Ishikawa (cell line): ENCODE measurements at regions not wholly inside any gene's neighbourhood (a gene's known extent, or its start where the extent isn't known, plus 50 kb on each side); places are given as distances from the start of the nearest gene placed in this dataset.

Experiments used
- CEBPB ChIP-seq: IDR thresholded peaks from 2 replicates; pipeline ENCODE4 v1.6.1; 2012
- CREB1 ChIP-seq: IDR thresholded peaks from 2 replicates; pipeline ENCODE4 v1.6.1; 2012; ENCODE audit warnings: low read depth
- EGR1 ChIP-seq: IDR thresholded peaks from 2 replicates; pipeline ENCODE4 v1.6.1; 2012
- EP300 ChIP-seq: IDR thresholded peaks from 2 replicates; pipeline ENCODE4 v1.6.1; 2012; ENCODE audit warnings: borderline replicate concordance
- FOXM1 ChIP-seq: IDR thresholded peaks from 2 replicates; pipeline ENCODE4 v1.6.1; 2012; ENCODE audit warnings: low read depth, borderline replicate concordance
- NFIC ChIP-seq: IDR thresholded peaks from 2 replicates; pipeline ENCODE4 v1.6.1; 2012
- RAD21 ChIP-seq: IDR thresholded peaks from 2 replicates; pipeline ENCODE4 v1.6.1; 2012; ENCODE audit warnings: low read depth
- REST ChIP-seq: IDR thresholded peaks from 2 replicates; pipeline ENCODE4 v1.6.1; 2012; ENCODE audit warnings: low read depth, mild to moderate bottlenecking
- TAF1 ChIP-seq: IDR thresholded peaks from 2 replicates; pipeline ENCODE4 v1.6.1; 2012; ENCODE audit warnings: low read depth, mild to moderate bottlenecking
- TCF12 ChIP-seq: IDR thresholded peaks from 2 replicates; pipeline ENCODE4 v1.6.1; 2012; ENCODE audit warnings: low read depth
- TEAD4 ChIP-seq: IDR thresholded peaks from 2 replicates; pipeline ENCODE4 v1.6.1; 2012
- USF1 ChIP-seq: IDR thresholded peaks from 2 replicates; pipeline ENCODE4 v1.6.1; 2012
- YY1 ChIP-seq: IDR thresholded peaks from 2 replicates; pipeline ENCODE4 v1.6.1; 2012; ENCODE audit warnings: low read depth
- ZBTB7A ChIP-seq: IDR thresholded peaks from 2 replicates; pipeline ENCODE4 v1.6.1; 2012; ENCODE audit warnings: low read depth
- TF ChIP-seq, protein P1 (sequence below): IDR thresholded peaks from 2 replicates; pipeline ENCODE4 v1.6.1; 2012

GRCh38 chr16:35598696-35599332 lies 2139.4 kb downstream of the TP53TG3F start:
- no peak for TF ChIP-seq TAF1
- no peak for TF ChIP-seq USF1
- peak; percentile 30; the same call in 1 of the 2 replicates for TF ChIP-seq FOXM1
- TF ChIP-seq EP300, result peak; percentile 52; the same call in 1 of the 2 replicates
- peak; percentile 48; the same call in 1 of the 2 replicates for TF ChIP-seq TEAD4
- TF ChIP-seq ZBTB7A, result no peak
- 0 out of 2 replicates have a peak, but pooled peaks have one; percentile 4 for TF ChIP-seq RAD21
- TF ChIP-seq TCF12, result no peak
- TF ChIP-seq YY1, result no peak
- TF ChIP-seq, protein P1, sequence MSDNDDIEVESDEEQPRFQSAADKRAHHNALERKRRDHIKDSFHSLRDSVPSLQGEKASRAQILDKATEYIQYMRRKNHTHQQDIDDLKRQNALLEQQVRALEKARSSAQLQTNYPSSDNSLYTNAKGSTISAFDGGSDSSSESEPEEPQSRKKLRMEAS, result 0 out of 2 replicates have a peak, but pooled peaks have one; percentile 10
- TF ChIP-seq EGR1, result no peak
- no peak for TF ChIP-seq REST
- TF ChIP-seq CEBPB, result no peak
- peak; percentile 42; the same call in 1 of the 2 replicates for TF ChIP-seq NFIC
- no peak for TF ChIP-seq CREB1

DNA sequence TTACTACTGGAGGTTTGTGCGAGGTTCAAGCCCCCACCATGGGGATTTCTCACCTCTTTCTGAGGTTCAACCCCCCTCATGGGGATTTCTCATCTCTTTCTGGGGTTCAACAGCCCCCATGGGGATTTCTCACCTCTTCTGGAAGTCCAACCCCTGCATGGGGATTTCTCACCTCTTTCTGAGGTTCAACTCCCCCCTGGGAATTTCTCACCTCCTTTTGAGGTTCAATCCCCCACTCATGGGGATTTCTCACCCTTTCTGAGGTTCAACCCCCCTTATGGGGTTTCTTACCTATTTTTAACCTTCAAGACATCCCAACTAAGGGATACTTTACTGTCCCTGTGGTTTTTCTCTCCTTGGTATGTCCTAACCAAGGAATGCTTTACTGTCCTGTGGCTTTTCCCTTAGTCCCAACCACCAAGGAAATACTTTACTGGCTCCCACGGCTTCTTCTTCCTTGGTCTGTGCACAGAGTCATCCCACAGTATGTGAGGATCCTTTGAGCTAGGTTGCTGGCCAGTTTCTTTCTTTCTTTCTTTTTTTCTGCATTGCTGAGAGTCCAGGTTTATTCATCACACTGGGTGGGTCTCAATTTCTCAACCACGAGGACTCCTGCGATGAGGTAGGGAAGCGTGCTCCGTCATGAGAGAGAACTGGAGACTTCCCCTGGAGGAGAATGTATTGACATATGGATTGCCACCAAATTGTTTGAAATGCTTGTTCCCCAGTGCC lies 2140.2 kb downstream of the TP53TG3F start:
- no peak for TF ChIP-seq YY1
- TF ChIP-seq, protein P1, result 0 out of 2 replicates have a peak, but pooled peaks have one; percentile 0
- no peak for TF ChIP-seq REST
- no peak for TF ChIP-seq USF1

GRCh38 chr16:35602116-35602515 lies 2142.7 kb downstream of the TP53TG3F start:
- no peak for TF ChIP-seq FOXM1
- TF ChIP-seq, protein P1, result no peak

GRCh38 chr16:35605921-35606320 lies 2146.5 kb downstream of the TP53TG3F start:
- no peak for TF ChIP-seq TEAD4
- no peak for TF ChIP-seq EP300
- no peak for TF ChIP-seq CEBPB
- no peak for TF ChIP-seq TCF12
- TF ChIP-seq NFIC, result no peak
- TF ChIP-seq ZBTB7A, result no peak
- TF ChIP-seq, protein P1, result no peak
- TF ChIP-seq CREB1, result no peak
- TF ChIP-seq REST, result no peak
- no peak for TF ChIP-seq YY1
- no peak for TF ChIP-seq USF1
